ENCODE measurements at regions not wholly inside any gene's neighbourhood (a gene's known extent, or its start where the extent isn't known, plus 50 kb on each side); places are given as distances from the start of the nearest gene placed in this dataset.

- TF ChIP-seq CTCF (IDR thresholded peaks at IDR 0.05; ENCODE audit: low read depth, low read length, poor library complexity, severe bottlenecking) = no peak
- no peak for TF ChIP-seq EZH2phosphoT487 (IDR thresholded peaks at IDR 0.05; ENCODE audit: borderline replicate concordance, low read length)
Measured at GRCh38 chr21:39085843-39086405, 97.3 kb downstream of the PSMG1 start.
